ENCODE measurements at regions not wholly inside any gene's neighbourhood (a gene's known extent, or its start where the extent isn't known, plus 50 kb on each side); places are given as distances from the start of the nearest gene placed in this dataset.

DNA sequence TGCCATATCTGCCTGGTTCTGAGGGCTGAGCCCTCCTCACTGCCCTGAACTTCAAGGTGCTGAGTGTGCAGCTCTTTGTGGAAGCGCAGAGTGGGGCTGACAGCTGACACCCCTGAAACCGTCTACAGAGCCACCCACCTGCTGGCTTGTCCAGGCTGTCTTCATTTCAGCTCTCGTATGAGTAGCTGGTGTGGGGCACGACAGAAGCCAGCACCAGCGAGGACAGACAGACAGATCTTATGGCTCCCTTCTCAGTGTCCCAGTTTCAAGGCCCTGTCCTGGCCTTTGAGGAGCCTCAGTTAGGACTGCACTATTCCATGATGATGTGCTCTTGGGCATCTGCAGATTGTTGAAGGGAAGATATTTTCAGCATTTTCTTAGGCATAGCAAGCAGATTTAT is 287.1 kb downstream of the SLC4A3 start:
- WGBS, 2 donors = 82 to 90% methylated on average over 5 of the region's 5 CpGs
- TF ChIP-seq, protein P1, sequence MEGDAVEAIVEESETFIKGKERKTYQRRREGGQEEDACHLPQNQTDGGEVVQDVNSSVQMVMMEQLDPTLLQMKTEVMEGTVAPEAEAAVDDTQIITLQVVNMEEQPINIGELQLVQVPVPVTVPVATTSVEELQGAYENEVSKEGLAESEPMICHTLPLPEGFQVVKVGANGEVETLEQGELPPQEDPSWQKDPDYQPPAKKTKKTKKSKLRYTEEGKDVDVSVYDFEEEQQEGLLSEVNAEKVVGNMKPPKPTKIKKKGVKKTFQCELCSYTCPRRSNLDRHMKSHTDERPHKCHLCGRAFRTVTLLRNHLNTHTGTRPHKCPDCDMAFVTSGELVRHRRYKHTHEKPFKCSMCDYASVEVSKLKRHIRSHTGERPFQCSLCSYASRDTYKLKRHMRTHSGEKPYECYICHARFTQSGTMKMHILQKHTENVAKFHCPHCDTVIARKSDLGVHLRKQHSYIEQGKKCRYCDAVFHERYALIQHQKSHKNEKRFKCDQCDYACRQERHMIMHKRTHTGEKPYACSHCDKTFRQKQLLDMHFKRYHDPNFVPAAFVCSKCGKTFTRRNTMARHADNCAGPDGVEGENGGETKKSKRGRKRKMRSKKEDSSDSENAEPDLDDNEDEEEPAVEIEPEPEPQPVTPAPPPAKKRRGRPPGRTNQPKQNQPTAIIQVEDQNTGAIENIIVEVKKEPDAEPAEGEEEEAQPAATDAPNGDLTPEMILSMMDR (IDR thresholded peaks at IDR 0.05) = no peak
- H3K36me3 ChIP-seq = no peaks in the 10 kb centered on the region
- no peak overlapping the region for H3K4me3 ChIP-seq
- H3K4me1 ChIP-seq = no peaks in the 10 kb centered on the region
- no peaks in the 10 kb centered on the region for H3K27me3 ChIP-seq
- intact Hi-C loops (cut with DNase I) = no loop called here
- no peak overlapping the region for H3K27ac ChIP-seq
- DNase-seq (no peak), ATAC-seq (no peak), FAIRE-seq (no peak)
- H3K9me3 ChIP-seq = no peaks in the 10 kb centered on the region

DNA sequence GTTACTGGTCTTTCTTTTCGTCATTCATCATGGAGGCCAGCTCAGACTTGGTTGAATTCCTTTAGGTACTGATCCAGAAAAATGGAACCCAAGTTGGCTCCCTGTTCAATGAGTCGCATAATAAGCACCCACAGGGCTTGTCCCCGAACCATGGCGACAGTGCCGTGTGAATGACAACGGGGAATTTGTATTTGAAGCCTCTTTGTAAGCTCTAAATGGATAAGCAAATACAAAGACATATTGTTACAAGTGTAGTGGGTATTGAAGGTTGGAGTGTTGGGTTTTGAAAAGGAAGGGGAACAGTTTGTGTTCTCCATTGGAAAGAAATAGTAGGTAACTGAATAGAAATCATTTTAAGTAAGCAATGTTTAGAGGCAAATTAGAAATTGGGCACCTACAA is 288.9 kb downstream of the SLC4A3 start:
- H3K9me3 ChIP-seq = no peaks in the 10 kb centered on the region
- H3K4me1 ChIP-seq = no peaks in the 10 kb centered on the region
- H3K4me3 ChIP-seq = no peak overlapping the region
- DNase-seq (no peak), FAIRE-seq (no peak), ATAC-seq (no peak)
- WGBS, 2 donors = 88 to 91% methylated on average over 6 of the region's 6 CpGs
- no peak overlapping the region for H3K27ac ChIP-seq
- intact Hi-C loops (cut with DNase I) = no loop called here
- H3K27me3 ChIP-seq = no peaks in the 10 kb centered on the region
- TF ChIP-seq, protein P1 (IDR thresholded peaks at IDR 0.05) = no peak
- H3K36me3 ChIP-seq = no peaks in the 10 kb centered on the region

DNA sequence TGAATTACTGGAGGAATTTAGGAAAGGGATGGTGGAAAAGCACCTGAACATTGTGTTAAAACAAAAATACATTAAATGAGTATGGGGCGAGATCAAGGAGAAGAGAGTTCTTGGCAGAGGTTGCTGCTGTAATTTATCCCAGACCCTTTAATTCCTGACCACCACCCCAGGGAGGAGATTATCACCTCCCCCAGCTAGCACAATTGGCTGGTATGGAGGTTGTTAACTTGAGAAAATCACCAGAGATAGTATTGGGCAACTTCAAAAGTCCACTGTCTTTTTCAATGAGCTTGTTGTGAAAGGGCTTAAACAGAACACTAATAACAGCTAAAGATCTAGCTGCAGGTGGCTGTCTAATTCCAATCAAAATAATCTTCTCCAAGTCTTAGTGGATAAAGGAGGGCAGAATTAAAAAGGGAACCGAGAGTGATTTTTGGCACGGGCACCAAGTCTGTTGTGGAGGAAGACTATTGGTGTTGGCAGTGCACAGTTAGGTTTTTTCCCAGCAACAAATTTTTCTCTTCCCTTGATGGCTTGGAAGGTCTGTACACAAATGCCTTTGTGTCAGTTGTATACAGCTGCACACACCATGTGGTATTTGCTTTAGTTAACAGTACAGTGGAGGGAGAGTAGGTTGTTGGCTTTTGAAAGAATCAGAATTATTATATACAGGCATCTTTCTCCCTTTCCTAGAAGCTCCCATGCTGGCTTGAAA is 289.5 kb downstream of the SLC4A3 start:
- TF ChIP-seq, protein P1 (IDR thresholded peaks at IDR 0.05) = no peak
- Histone ChIP-seq H3K9me3 (no peaks in the 10 kb centered on the region), H3K27ac (no peak overlapping the region), H3K4me1 (no peaks in the 10 kb centered on the region), H3K4me3 (no peak overlapping the region), H3K36me3 (no peaks in the 10 kb centered on the region), H3K27me3 (no peaks in the 10 kb centered on the region)
- 58 to 60% methylated on average over 3 of the region's 3 CpGs for WGBS, 2 donors
- DNase-seq (no peak), ATAC-seq (no peak), FAIRE-seq (no peak)
- intact Hi-C loops (cut with DNase I) = no loop called here

DNA sequence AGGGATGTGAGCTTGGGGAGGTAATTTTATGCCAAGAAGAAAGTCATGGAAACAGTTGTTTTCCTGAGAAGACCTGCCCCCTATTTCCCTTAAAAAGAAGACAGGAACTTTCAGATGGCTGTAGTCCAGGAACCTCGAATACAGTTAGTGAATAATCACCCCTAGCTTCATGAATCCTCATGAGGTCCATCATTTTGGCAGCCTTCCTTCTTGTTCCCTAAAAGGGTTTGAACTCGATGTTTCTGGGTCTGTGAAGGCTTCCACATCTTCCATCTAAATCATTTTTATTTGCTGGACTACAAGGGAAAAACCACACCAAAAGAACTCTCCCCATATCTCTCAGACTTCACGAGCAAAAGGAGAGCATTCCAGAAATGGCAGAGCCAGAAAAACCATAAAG is 290.8 kb downstream of the SLC4A3 start:
- no peak for DNase-seq
- intact Hi-C loops (cut with DNase I) = no loop called here
- no peaks in the 10 kb centered on the region for H3K9me3 ChIP-seq

DNA sequence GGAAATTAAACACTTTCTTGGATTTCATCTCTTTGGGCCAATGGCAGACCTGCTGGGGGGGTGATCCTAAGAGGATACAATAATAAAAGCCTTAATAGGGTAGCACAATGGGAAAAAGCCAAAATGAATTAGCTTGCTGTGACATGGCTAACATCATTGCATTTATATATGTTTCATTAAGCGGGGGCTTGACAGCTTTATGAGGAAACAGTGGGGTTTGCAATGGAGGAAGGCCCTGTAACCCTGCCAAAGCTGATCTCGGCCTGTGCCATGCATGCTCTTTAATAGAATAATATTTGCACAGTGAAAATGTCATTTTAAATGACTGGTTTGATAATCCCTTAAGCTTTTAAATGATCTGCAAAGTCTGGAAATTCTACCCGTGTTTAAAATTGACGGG is 291.5 kb downstream of the SLC4A3 start:
- intact Hi-C loops (cut with DNase I) = no loop called here
- FAIRE-seq = no peak
- ATAC-seq = no peak

More for the DNA sequence above, 290.8 kb downstream of the SLC4A3 start:
- H3K36me3 ChIP-seq = no peaks in the 10 kb centered on the region
- H3K4me1 ChIP-seq = no peaks in the 10 kb centered on the region
- H3K4me3 ChIP-seq = no peak overlapping the region
- FAIRE-seq (no peak), ATAC-seq (no peak)
- no peaks in the 10 kb centered on the region for H3K27me3 ChIP-seq
- 64 to 71% methylated on average over 3 of the region's 3 CpGs for WGBS, 2 donors
- H3K27ac ChIP-seq = no peak overlapping the region
- TF ChIP-seq, protein P1 (IDR thresholded peaks at IDR 0.05) = no peak

More for the DNA sequence above, 291.5 kb downstream of the SLC4A3 start:
- Histone ChIP-seq H3K27ac (no peak overlapping the region), H3K36me3 (no peaks in the 10 kb centered on the region), H3K4me3 (no peak overlapping the region), H3K9me3 (no peaks in the 10 kb centered on the region), H3K27me3 (no peaks in the 10 kb centered on the region), H3K4me1 (no peaks in the 10 kb centered on the region)
- WGBS, 2 donors = 61% methylated on average over 4 of the region's 4 CpGs
- no peak for DNase-seq
- TF ChIP-seq, protein P1 (IDR thresholded peaks at IDR 0.05) = no peak

Measured in pancreas (tissue), 10 donors.